Prostate gland (tissue), 2 donors: ENCODE measurements at regions not wholly inside any gene's neighbourhood (a gene's known extent, or its start where the extent isn't known, plus 50 kb on each side); places are given as distances from the start of the nearest gene placed in this dataset.

ENCODE experiments used
- DNase-seq: peaks from one replicate; pipeline ENCODE4 v3.0.0-alpha.2; 2019; ENCODE audit warnings: low spot score
- H3K27ac ChIP-seq, 2 donors: fragments of 200-600 bp; sonication (generic); 2 replicates each; pipeline ENCODE4 v1.5.1; 2017 to 2019
- H3K27me3 ChIP-seq: fragments of 200-600 bp; sonication (generic); replicated peaks from 2 replicates; pipeline ENCODE4 v1.5.1; 2019; ENCODE audit not compliant: insufficient read depth
- H3K36me3 ChIP-seq, 2 donors: fragments of 200-600 bp; sonication (generic); 1 replicate in 1 of 2; 2 replicates in 1 of 2; pipeline versions ENCODE4 v1.5.1 to v1.8.1; 2017 to 2019
- H3K4me1 ChIP-seq: fragments of 200-600 bp; sonication (generic); replicated peaks from 2 replicates; pipeline ENCODE4 v1.5.1; 2019
- H3K4me3 ChIP-seq, 2 donors: fragments of 200-600 bp; sonication (generic); 2 replicates each; pipeline ENCODE4 v1.5.1; 2017 to 2019
- H3K9me3 ChIP-seq: fragments of 200-600 bp; sonication (generic); 2 replicates; pipeline ENCODE4 v1.5.1; 2017
- CTCF ChIP-seq, 4 experiments: fragments of 200-600 bp in 2 of 4; fragments of 450-650 bp in 2 of 4; sonication (generic) in 2 of 4; IDR thresholded peaks; 1 replicate in 3 of 4; 2 replicates in 1 of 4; pipeline ENCODE4 v1.5.1; 2016 to 2019; ENCODE audit warnings: antibody characterized with exemption in 4 of 4, mild to moderate bottlenecking in 2 of 4, moderate library complexity in 2 of 4
- POLR2A ChIP-seq: fragments of 450-650 bp; IDR thresholded peaks from one replicate; pipeline ENCODE4 v1.6.1; 2016; ENCODE audit warnings: antibody characterized with exemption, mild to moderate bottlenecking
- POLR2AphosphoS5 ChIP-seq: sonication (generic); formaldehyde crosslinking; IDR thresholded peaks from one replicate; pipeline ENCODE4 v1.6.1; 2017; ENCODE audit warnings: antibody characterized with exemption
- WGBS: methylation state at CpG from one replicate; pipeline ENCODE4 v1.1.5; 2018; 5-methylcytosine and 5-hydroxymethylcytosine counted together
- intact Hi-C: fragments of 100-400 bp; cut with DNase I; formaldehyde crosslinking; loops from one replicate; pipeline ENCODE4 v1.14.2; 2022

- no peak for DNase-seq
- no peaks in the 10 kb centered on the region for H3K4me1 ChIP-seq
- H3K9me3 ChIP-seq, result no peaks in the 10 kb centered on the region
- H3K27me3 ChIP-seq, result no peaks in the 10 kb centered on the region
- intact Hi-C loops, result no loop called here
- H3K36me3 ChIP-seq, result no peaks in the 10 kb centered on the region
- no peak overlapping the region for H3K27ac ChIP-seq
- TF ChIP-seq POLR2AphosphoS5 (no peak), POLR2A (no peak), CTCF (IDR thresholded peaks at IDR 0.05) (no peak)
- H3K4me3 ChIP-seq, result no peak overlapping the region
- WGBS, result 89% methylated on average over 2 of the region's 2 CpGs
Measured at GRCh38 chr3:25009665-25010064, 418.4 kb upstream of the RARB start.

GRCh38 chr3:25015599-25015998, 412.5 kb upstream of the RARB start:
- intact Hi-C loops, result no loop called here
- Histone ChIP-seq H3K4me1 (no peaks in the 10 kb centered on the region), H3K36me3 (no peaks in the 10 kb centered on the region)

GRCh38 chr3:25018909-25019308, 409.2 kb upstream of the RARB start:
- no peaks in the 10 kb centered on the region for H3K36me3 ChIP-seq
- no peak for TF ChIP-seq POLR2A
- TF ChIP-seq CTCF (IDR thresholded peaks at IDR 0.05), result no peak
- no peak for TF ChIP-seq POLR2AphosphoS5
- no peak for DNase-seq
- no peaks in the 10 kb centered on the region for H3K4me1 ChIP-seq
- no peaks in the 10 kb centered on the region for H3K9me3 ChIP-seq
- intact Hi-C loops, result no loop called here
- H3K27ac ChIP-seq, result no peak overlapping the region
- no peak overlapping the region for H3K4me3 ChIP-seq
- H3K27me3 ChIP-seq, result no peaks in the 10 kb centered on the region

More at GRCh38 chr3:25015599-25015998, 412.5 kb upstream of the RARB start:
- DNase-seq, result no peak
- no peak for TF ChIP-seq CTCF (IDR thresholded peaks at IDR 0.05)
- no peak for TF ChIP-seq POLR2AphosphoS5
- TF ChIP-seq POLR2A, result no peak
- Histone ChIP-seq H3K27me3 (no peaks in the 10 kb centered on the region), H3K9me3 (no peaks in the 10 kb centered on the region), H3K27ac (no peak overlapping the region), H3K4me3 (no peak overlapping the region)

- DNase-seq, result no peak
- H3K36me3 ChIP-seq, result no peaks in the 10 kb centered on the region
- H3K4me1 ChIP-seq, result no peaks in the 10 kb centered on the region
- no peak overlapping the region for H3K27ac ChIP-seq
- no peaks in the 10 kb centered on the region for H3K27me3 ChIP-seq
- 90% methylated on average over 2 of the region's 2 CpGs for WGBS
- H3K4me3 ChIP-seq, result no peak overlapping the region
- H3K9me3 ChIP-seq, result no peaks in the 10 kb centered on the region
- intact Hi-C loops, result no loop called here
- TF ChIP-seq POLR2A, result no peak
- TF ChIP-seq POLR2AphosphoS5, result no peak
- no peak for TF ChIP-seq CTCF (IDR thresholded peaks at IDR 0.05)
Measured at GRCh38 chr3:25019506-25019905, 408.6 kb upstream of the RARB start.

GRCh38 chr3:25021816-25022215, 406.2 kb upstream of the RARB start:
- DNase-seq, result no peak
- TF ChIP-seq POLR2A (no peak), POLR2AphosphoS5 (no peak), CTCF (IDR thresholded peaks at IDR 0.05) (peak in 3 of 4 experiments; percentile 45 to 64 (median 46))
- intact Hi-C loops, result no loop called here
- WGBS, result 43% methylated on average over 3 of the region's 3 CpGs
- Histone ChIP-seq H3K27me3 (no peaks in the 10 kb centered on the region), H3K36me3 (no peaks in the 10 kb centered on the region), H3K4me3 (no peak overlapping the region), H3K9me3 (no peaks in the 10 kb centered on the region), H3K4me1 (no peaks in the 10 kb centered on the region), H3K27ac (no peak overlapping the region)
